DMS53 (cell line): ENCODE measurements at regions not wholly inside any gene's neighbourhood (a gene's known extent, or its start where the extent isn't known, plus 50 kb on each side); places are given as distances from the start of the nearest gene placed in this dataset.

ENCODE experiments used
- DNase-seq: peaks from one replicate; lab custom pipeline; 2025; lab: John Stamatoyannopoulos, UW

- DNase-seq = no peak
Observed at GRCh38 chr12:46131732-46132469, 136.9 kb downstream of the SLC38A1 start.

- no peak for DNase-seq
Observed at GRCh38 chr12:46127656-46128055, 137.3 kb upstream of the SCAF11 start.

- peak; percentile 79 for DNase-seq
Observed at GRCh38 chr12:46126050-46126727, 135.8 kb upstream of the SCAF11 start.

DNA sequence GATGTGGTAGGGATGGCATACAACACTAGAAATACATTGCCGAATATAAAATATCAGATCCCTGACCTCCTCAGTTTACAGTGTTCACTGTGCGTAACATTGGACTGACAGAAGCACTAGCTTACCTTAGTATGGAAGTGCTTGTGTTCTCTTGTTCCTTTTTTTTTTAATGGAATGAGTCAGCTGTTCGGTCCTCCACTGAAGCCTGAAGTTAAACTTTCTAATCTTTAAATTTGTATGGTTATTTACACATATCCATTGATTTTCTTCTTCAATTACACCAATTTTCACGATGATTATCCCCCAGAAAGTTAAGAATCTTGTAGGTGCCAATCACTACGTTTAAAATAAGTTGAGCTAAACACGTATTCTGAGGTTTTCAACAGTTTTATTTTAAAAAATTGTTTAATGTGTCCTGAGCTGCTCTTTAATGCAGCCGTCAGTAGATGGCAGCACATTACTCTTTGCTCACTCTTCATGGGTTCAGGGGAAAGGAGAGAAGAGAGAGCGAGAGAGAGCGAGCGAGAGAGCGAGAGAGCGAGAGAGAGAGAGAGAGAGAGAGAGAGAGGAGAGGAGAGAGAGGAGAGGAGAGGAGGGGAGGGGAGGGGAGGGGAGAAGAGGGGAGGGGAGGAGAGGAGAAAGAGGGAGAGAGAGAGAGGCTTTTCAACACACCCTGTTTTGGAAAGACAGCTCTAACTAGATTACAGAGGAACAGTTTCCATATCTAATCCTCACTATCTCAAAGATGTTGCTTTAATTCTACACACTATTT, 134.7 kb upstream of the SCAF11 start:
- DNase-seq = peak; percentile 99

DNA sequence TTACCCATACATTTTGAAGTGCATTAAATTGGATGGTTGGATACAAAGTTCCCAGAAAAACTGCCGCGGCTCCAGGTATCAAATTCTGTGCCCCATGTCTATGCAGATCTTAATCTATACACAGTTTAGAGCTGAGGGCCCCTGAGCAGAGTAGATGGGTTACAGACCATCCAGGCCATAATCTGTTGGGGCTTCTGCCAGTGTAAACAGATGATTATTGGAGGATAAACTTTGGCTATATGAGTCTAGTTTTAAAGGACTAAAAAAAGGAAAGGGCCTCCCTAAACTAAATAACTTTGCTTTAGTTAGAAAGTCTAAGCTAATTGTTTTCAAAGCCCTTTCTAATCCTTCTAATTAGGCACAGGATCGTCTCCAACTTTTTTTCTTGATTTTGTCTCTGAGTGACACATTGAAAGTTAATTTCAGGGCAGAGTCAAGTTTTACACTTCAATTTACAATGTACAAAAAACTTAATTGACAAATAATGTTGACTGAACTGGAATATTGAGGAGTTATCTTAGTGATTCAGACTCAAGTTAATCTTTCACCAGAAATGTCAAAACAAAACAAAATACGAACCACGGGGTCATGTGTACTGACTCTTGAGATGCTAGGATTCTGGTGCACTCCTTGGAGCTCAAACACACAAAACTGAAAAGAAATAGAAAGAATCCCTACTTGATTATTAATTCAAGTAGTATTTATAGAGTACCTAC, 133.9 kb upstream of the SCAF11 start:
- DNase-seq = no peak

DNA sequence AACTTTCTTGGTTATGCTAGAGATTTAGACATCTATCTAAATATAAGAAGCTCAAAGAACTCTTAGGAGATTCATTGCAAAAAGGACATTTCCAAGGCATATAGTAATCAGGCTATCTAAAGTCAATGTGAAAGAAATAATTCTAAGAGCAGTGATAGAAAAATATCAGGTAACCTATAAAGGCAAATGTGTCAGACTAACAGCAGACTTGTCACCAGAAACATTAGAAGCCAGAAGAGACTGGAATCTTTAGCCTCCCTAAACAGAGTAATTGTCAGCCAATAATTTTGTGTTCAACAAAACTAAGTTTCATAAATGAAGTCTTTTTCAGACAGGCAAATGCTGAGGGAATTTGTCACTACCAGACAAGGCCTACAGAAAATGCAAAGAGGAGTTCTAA, 122.0 kb upstream of the SCAF11 start:
- no peak for DNase-seq

DNA sequence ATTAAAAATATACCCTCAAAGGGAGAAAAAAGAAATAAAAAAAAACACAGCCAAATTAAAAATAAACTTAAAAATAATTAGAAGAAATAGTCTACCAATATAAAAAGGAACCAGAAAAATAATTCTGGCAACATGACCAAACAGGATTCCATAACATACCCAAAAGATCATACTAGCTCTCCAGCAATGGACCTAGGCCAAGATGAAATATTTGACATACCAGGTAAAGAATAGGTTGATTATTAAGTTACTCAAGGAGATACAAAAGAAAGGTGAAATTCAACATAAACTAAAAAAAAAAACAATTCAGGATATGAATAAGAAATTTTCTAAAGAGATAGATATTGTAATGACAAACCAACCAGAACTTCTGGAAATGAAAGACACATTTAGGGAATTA, 121.3 kb upstream of the SCAF11 start:
- no peak for DNase-seq

DNA sequence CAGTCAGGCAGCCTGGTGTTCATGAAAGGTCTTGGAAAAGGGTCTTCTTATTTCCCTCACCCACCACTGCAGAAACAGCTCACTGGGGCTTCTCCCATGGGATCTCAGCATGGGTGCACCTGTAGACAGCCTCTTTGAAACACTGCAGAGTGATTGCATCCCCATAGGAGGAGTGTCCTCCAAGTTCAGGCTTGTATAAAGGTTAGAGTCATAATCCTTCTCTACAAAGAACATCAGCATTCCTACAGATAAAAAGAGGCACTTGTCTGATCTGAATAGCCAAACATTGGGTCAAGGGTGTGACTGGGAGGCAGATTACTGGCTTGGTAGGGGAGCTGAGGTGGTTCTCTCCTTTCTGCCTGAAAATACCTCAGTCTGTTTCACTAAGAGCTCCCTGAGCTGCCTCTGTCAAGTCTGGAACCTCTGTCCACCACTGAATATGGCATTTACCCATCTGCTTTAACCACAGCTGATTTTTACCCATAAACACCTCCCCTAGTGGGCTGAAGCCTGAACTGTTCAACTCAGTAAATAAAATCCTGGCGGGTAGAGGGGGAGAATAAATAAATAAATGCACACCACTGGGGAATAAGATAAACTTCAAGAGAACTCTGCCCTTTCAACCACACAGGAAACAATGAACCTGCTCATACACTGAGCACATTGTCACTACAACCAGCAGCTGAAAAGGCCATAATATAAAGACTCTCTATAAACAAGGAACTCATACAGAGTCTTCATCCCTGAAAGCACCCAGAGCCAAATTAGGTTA, 120.7 kb upstream of the SCAF11 start:
- DNase-seq = peak; percentile 45

- DNase-seq = peak; percentile 39
Observed at GRCh38 chr12:46110223-46110611, 119.8 kb upstream of the SCAF11 start.

DNA sequence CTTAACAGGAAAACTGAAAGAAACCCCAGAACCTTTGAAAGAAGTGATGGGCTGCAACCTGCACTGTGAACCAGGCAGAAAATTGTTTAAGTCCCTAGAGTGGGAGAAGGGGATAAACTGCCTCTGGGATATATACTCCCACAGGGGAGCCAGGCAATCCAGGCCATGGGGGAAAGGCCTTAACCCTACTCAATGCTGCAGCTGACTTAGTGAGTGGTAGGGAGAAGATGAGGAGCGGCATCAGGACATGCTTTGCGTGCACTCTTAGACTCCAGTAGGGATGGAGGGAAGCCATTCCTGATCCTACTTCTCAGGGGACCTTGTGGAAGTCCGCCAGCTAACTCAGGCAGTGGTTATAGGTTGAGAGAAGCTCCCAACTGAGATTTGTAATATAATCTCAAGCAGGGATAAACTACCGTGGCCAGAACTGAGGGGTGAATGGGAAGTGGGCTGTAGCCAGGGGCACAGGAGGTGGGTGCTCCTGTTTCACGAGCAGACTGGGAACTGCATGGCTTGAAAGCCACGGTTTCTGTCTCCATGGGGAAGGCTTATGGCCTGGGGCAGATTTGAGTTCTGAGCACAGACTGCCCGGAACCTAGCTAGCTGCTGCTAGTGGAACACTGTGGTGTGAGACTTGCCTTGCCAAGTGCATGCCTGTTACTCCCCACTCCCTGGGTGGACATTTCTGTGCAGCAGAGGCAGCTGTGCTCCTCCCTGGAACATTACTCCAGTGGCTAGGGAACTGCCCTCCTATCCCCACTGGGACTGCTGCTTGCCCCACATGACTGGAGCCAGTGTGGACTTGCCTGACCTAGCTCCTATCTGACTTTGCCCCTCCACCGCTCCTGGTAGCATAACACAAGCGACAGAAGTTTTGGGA, 119.2 kb upstream of the SCAF11 start:
- no peak for DNase-seq

DNA sequence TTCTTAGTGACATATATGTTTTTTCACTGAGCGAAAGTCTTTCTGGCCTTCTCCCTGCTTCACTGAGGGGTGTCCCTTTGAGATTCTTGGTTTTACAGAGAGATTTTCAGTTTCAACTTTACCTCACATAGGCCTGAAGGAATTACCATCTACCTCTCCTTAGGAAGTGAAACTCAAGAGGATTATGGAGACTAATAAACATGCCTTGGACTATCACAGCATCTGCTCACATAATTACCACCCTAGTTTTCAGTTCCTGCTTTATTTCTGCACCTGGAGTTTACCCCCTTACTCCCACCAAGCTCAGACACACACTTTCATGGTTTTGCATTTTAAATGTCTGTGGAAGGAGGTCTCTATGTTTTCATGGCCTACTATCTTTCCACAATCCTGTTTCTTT, 118.3 kb upstream of the SCAF11 start:
- no peak for DNase-seq

GRCh38 chr12:46107591-46107990, 117.2 kb upstream of the SCAF11 start:
- DNase-seq = peak; percentile 29

GRCh38 chr12:46105735-46106134, 115.4 kb upstream of the SCAF11 start:
- no peak for DNase-seq

DNA sequence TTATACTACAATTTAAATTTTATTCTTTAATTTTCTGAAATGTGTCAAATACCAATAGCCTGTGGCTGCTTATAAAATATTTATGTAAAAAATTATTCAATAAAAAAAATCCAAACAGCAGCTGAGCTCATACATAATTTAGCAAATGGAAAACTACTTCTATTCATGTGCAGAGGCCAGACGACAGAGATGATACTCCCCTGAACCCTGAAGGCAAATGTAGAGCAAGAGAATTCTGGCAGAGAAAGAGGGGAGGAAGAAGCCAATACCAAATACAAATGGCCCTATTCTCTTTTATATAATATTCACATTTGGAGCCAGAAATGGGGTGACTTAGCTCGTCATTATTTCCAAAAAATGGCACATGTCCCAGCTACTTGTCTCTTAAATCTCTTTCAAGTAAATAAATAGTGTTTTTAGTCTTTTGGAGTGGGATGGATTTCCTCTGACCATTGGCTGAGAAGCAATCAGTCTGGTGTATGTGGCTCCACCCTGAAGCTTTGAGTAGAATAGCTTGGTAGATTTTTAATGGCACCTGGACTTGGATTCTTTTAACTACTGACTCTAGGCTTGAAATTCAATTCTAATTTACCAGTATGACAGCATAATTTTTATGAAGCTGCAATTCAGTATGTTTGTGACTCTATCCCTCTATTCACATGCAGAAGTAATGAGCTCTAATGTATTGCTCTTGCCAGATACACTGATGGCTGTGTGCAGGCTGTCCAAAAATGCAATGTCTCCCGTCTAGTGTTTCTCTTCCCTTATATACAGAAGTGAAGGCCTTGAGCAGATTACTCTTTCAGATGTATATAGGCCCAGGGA, 113.4 kb upstream of the SCAF11 start:
- no peak for DNase-seq

DNA sequence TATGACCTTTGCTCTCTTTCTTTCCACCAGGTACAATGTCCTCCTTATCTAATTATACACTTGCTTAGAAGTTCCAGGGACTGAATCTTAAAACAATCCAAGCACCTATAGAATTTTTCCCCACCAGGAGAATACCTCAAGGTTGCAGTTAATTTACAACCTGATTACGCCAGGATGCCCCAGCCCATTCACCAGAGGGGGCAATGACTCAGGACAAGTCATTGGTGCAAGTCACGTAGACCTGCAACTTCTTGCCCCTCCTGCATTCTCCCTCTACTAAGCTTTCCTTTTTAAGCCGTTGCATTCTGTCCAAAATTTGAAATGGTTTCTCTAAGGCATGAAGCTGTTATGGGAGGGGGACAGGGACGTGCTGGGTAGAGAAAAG, 111.1 kb upstream of the SCAF11 start:
- DNase-seq = no peak

GRCh38 chr12:46100551-46101484, 110.4 kb upstream of the SCAF11 start:
- DNase-seq = peak; percentile 43

GRCh38 chr12:46089414-46090162, 99.2 kb upstream of the SCAF11 start:
- DNase-seq = no peak

GRCh38 chr12:46087916-46088439, 97.6 kb upstream of the SCAF11 start:
- no peak for DNase-seq
